MM.1S (cell line): ENCODE measurements at regions not wholly inside any gene's neighbourhood (a gene's known extent, or its start where the extent isn't known, plus 50 kb on each side); places are given as distances from the start of the nearest gene placed in this dataset.

Experiments
- DNase-seq: peaks from one replicate; pipeline ENCODE4 v3.0.0-alpha.2; 2015
- H2AFZ ChIP-seq: fragments of 300-600 bp; sonication (generic); 2 replicates; pipeline ENCODE4 v1.6.0; 2016; ENCODE audit warnings: antibody characterized with exemption, low read length
- H3F3A ChIP-seq: fragments of 300-600 bp; sonication (generic); 2 replicates; pipeline ENCODE4 v1.6.1; 2016; ENCODE audit warnings: mild to moderate bottlenecking, antibody characterized with exemption, low read length, moderate library complexity, mixed read lengths; ENCODE audit not compliant: insufficient read depth
- H3K27ac ChIP-seq: fragments of 300-600 bp; sonication (generic); 2 replicates; pipeline ENCODE4 v1.5.1; 2016; ENCODE audit warnings: mild to moderate bottlenecking, low read length
- H3K27me3 ChIP-seq: fragments of 300-600 bp; sonication (generic); replicated peaks from 2 replicates; pipeline ENCODE4 v1.6.0; 2016; ENCODE audit warnings: low read length; ENCODE audit not compliant: insufficient read depth
- H3K36me3 ChIP-seq: fragments of 300-600 bp; sonication (generic); replicated peaks from 2 replicates; pipeline ENCODE4 v1.6.1; 2016; ENCODE audit warnings: mild to moderate bottlenecking, low read length, mixed read lengths; ENCODE audit not compliant: insufficient read depth
- H3K4me1 ChIP-seq: fragments of 300-600 bp; sonication (generic); 2 replicates; pipeline ENCODE4 v1.6.1; 2016; ENCODE audit warnings: low read length, mixed read lengths
- H3K4me2 ChIP-seq: fragments of 300-600 bp; sonication (generic); 2 replicates; pipeline ENCODE4 v1.6.0; 2016; ENCODE audit warnings: low read depth, low read length
- H3K4me3 ChIP-seq: fragments of 300-600 bp; sonication (generic); 2 replicates; pipeline ENCODE4 v1.5.1; 2016; ENCODE audit warnings: low read length, mixed read lengths
- H3K79me2 ChIP-seq: fragments of 300-600 bp; sonication (generic); 2 replicates; pipeline ENCODE4 v1.6.1; 2016; ENCODE audit warnings: mixed run types, low read length, mixed read lengths
- H3K9ac ChIP-seq: fragments of 300-600 bp; sonication (generic); 2 replicates; pipeline ENCODE4 v1.6.1; 2016; ENCODE audit warnings: low read length, mixed read lengths
- H3K9me2 ChIP-seq: fragments of 300-600 bp; sonication (generic); replicated peaks from 2 replicates; pipeline ENCODE4 v1.6.1; 2016; ENCODE audit warnings: mild to moderate bottlenecking, low read length, mixed read lengths; ENCODE audit not compliant: insufficient read depth
- H3K9me3 ChIP-seq: fragments of 300-600 bp; sonication (generic); replicated peaks from 2 replicates; pipeline ENCODE4 v1.6.1; 2016; ENCODE audit warnings: mild to moderate bottlenecking, low read length, mixed read lengths; ENCODE audit not compliant: insufficient read depth
- H4K20me1 ChIP-seq: fragments of 300-600 bp; sonication (generic); 2 replicates; pipeline ENCODE4 v1.6.1; 2016; ENCODE audit warnings: mild to moderate bottlenecking, low read length, moderate library complexity, mixed read lengths; ENCODE audit not compliant: insufficient read depth
- CTCF ChIP-seq: fragments of 300-600 bp; sonication (generic); IDR thresholded peaks from 2 replicates; pipeline ENCODE4 v1.5.1; 2016; ENCODE audit warnings: antibody characterized with exemption, low read length, mixed read lengths
- EZH2 ChIP-seq: fragments of 300-600 bp; sonication (generic); optimal IDR thresholded peaks from 2 replicates; pipeline ENCODE3; 2017; ENCODE audit warnings: low read depth, mild to moderate bottlenecking, antibody characterized with exemption, low read length, mixed read lengths
- EZH2phosphoT487 ChIP-seq: fragments of 300-600 bp; sonication (generic); IDR thresholded peaks from 2 replicates; pipeline ENCODE4 v1.6.1; 2018; ENCODE audit warnings: antibody characterized with exemption, low read length

GRCh38 chr2:239485622-239486021 lies 84.8 kb upstream of the HDAC4 start:
- Histone ChIP-seq H2AFZ (no peak overlapping the region), H3K27me3 (peaks cover 14% of the 10 kb centered on the region), H3K9me3 (no peaks in the 10 kb centered on the region), H3K79me2 (no peaks in the 10 kb centered on the region), H3K9ac (no peak overlapping the region), H3K36me3 (no peaks in the 10 kb centered on the region), H3K27ac (no peak overlapping the region), H3K9me2 (no peaks in the 10 kb centered on the region), H3K4me2 (no peak overlapping the region), H3K4me1 (no peaks in the 10 kb centered on the region), H4K20me1 (no peaks in the 10 kb centered on the region), H3K4me3 (no peak overlapping the region), H3F3A (no peaks in the 10 kb centered on the region)
- TF ChIP-seq EZH2, result no peak
- no peak for DNase-seq

GRCh38 chr2:239484571-239485355 lies 83.9 kb upstream of the HDAC4 start:
- no peak for TF ChIP-seq EZH2phosphoT487
- TF ChIP-seq CTCF, result no peak
- TF ChIP-seq EZH2, result no peak
- Histone ChIP-seq H3K27me3 (peaks cover 14% of the 10 kb centered on the region), H3K36me3 (no peaks in the 10 kb centered on the region), H3K9me2 (no peaks in the 10 kb centered on the region), H3K4me3 (no peak overlapping the region), H3K4me1 (no peaks in the 10 kb centered on the region), H3K9ac (no peak overlapping the region), H3K79me2 (no peaks in the 10 kb centered on the region), H3K27ac (no peak overlapping the region), H3K9me3 (no peaks in the 10 kb centered on the region), H3F3A (no peaks in the 10 kb centered on the region), H4K20me1 (no peaks in the 10 kb centered on the region), H3K4me2 (no peak overlapping the region), H2AFZ (no peak overlapping the region)
- no peak for DNase-seq

- Histone ChIP-seq H3K79me2 (no peaks in the 10 kb centered on the region), H3K4me2 (no peak overlapping the region), H3K9ac (no peak overlapping the region), H3K36me3 (no peaks in the 10 kb centered on the region), H3K4me3 (no peak overlapping the region), H3K9me3 (no peaks in the 10 kb centered on the region), H3K4me1 (no peaks in the 10 kb centered on the region), H3F3A (no peaks in the 10 kb centered on the region), H4K20me1 (no peaks in the 10 kb centered on the region), H3K27me3 (peaks cover 14% of the 10 kb centered on the region), H3K27ac (no peak overlapping the region), H2AFZ (no peak overlapping the region), H3K9me2 (no peaks in the 10 kb centered on the region)
- TF ChIP-seq CTCF, result no peak
- no peak for TF ChIP-seq EZH2phosphoT487
- TF ChIP-seq EZH2, result no peak
- DNase-seq, result no peak
These were observed 82.2 kb upstream of the HDAC4 start for GRCh38 chr2:239482778-239483712.
